ENCODE measurements at regions not wholly inside any gene's neighbourhood (a gene's known extent, or its start where the extent isn't known, plus 50 kb on each side); places are given as distances from the start of the nearest gene placed in this dataset.

DNA sequence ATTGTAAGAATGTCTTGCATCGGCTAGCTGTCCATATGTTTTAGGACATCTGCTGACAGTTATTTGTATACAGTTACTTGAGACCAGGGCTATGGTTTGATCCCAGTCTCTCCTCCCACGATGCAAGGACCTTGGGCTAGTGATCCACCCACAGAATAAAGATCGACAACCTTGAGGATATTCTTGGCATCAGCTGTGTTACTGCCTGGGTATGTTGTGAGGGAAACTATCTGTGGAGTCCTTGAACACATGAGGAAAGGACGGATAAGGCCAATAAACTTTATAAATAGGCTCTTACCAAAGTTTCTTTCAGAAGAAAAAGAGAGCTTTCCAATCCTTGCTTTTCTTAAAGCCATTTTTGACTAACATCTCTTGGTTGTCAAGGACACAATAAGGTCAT, 70.8 kb upstream of the HEY2 start:
- Histone ChIP-seq H2BK15ac (ENCODE audit: low read depth, low read length) (no peak overlapping the region), H4K20me1 (ENCODE audit: insufficient read depth, low read length) (no peaks in the 10 kb centered on the region), H4K91ac (ENCODE audit: insufficient read depth, low read depth, low read length) (no peak overlapping the region), H3K36me3 (ENCODE audit: control insufficient read depth, insufficient read depth, low read length) (no peaks in the 10 kb centered on the region), H2BK20ac (ENCODE audit: low read depth, low read length) (no peak overlapping the region), H2AFZ (replicated peaks; ENCODE audit: low read length, poor library complexity) (no peak overlapping the region), H3K9me3 (ENCODE audit: control insufficient read depth, insufficient read depth, low read length) (no peaks in the 10 kb centered on the region), H3K27ac (ENCODE audit: insufficient read depth, low read length) (no peak overlapping the region), H3K4ac (ENCODE audit: low read depth, low read length) (no peak overlapping the region), H3K4me3 (ENCODE audit: insufficient read depth, low read depth, low read length) (no peak overlapping the region), H3K27me3 (ENCODE audit: control insufficient read depth, insufficient read depth, low read length) (no peaks in the 10 kb centered on the region), H3K23ac (ENCODE audit: low read depth, low read length) (no peak overlapping the region), H2BK120ac (ENCODE audit: low read depth, low read length) (no peak overlapping the region), H3K14ac (replicated peaks; ENCODE audit: low read depth, low read length) (no peak overlapping the region), H3K4me2 (ENCODE audit: low read depth, low read length) (no peak overlapping the region), H3K56ac (ENCODE audit: extremely low read depth, insufficient read depth, low read length) (no peak overlapping the region), H3K9ac (ENCODE audit: low read depth, low read length) (no peak overlapping the region), H4K8ac (ENCODE audit: low read depth in 2 of 2, low read length in 2 of 2) (no peak overlapping the region), H2AK9ac (replicated peaks; ENCODE audit: low read depth, low read length, poor library complexity) (no peak overlapping the region), H2BK5ac (ENCODE audit: low read depth, low read length, poor library complexity, severe bottlenecking) (no peak overlapping the region), H4K5ac (ENCODE audit: low read depth, low read length) (no peak overlapping the region), H3K4me1 (ENCODE audit: control insufficient read depth, insufficient read depth, low read length) (no peaks in the 10 kb centered on the region), H3K9me1 (ENCODE audit: insufficient read depth, low read length) (no peaks in the 10 kb centered on the region), H2AK5ac (ENCODE audit: low read depth, low read length) (no peak overlapping the region), H3K79me1 (ENCODE audit: low read depth in 1 of 2, low read length in 2 of 2) (no peaks in the 10 kb centered on the region), H3K18ac (ENCODE audit: low read depth, low read length) (no peak overlapping the region)
- ChIA-PET POLR2A (ENCODE audit: unreplicated experiment) (interaction anchor here (0.6 kb wide), 1 partner anchor 20 kb away, joined by 3 read pairs; no protein-coding TSS in a partner anchor), CTCF (interaction anchor here (0.6 kb wide), 1 partner anchor 1575 kb away, joined by 3 read pairs; no protein-coding TSS in a partner anchor)
- BruUV-seq (replicated peaks): no TSS peak
- dilution Hi-C loops (cut with HindIII; ENCODE audit: low sequenced_read_pairs, unreplicated experiment): no loop called here
- DNase-seq (no peak), ATAC-seq (ENCODE audit: low read depth) (no peak)
- intact Hi-C loops (cut with micrococcal nuclease): no loop called here
- TF ChIP-seq CHD1 (IDR thresholded peaks at IDR 0.05; ENCODE audit: low read depth, low read length): no peak
- no peak for TF ChIP-seq MAZ (IDR thresholded peaks at IDR 0.05; ENCODE audit: borderline replicate concordance, low read depth, low read length)
- TF ChIP-seq MXI1 (IDR thresholded peaks at IDR 0.05; ENCODE audit: borderline replicate concordance, low read depth, low read length): no peak
- in situ Hi-C loops (cut with MboI; ENCODE audit: low sequenced_read_pairs): no loop called here
- 10% methylated on average over 2 of the region's 4 CpGs; no CpG with 5 or more reads in 1 of the 2 experiments for WGBS, 2 experiments (ENCODE audit: extremely low coverage in 2 of 2, insufficient read length in 1 of 2)
